ENCODE measurements at regions not wholly inside any gene's neighbourhood (a gene's known extent, or its start where the extent isn't known, plus 50 kb on each side); places are given as distances from the start of the nearest gene placed in this dataset.

GRCh38 chr13:76386321-76386720 lies 499.9 kb downstream of the KCTD12 start:
- DNase-seq (ENCODE audit: insufficient read length, low spot score) (no peak), FAIRE-seq (no peak)
- TF ChIP-seq POLR2AphosphoS5 (IDR thresholded peaks at IDR 0.05; ENCODE audit: low read depth, low read length), result no peak
- TF ChIP-seq POU2F2 (IDR thresholded peaks at IDR 0.05; ENCODE audit: low read depth, low read length), result no peak
- TF ChIP-seq POLR2A (IDR thresholded peaks at IDR 0.05; ENCODE audit: low read depth, low read length), result no peak
- no peak for TF ChIP-seq PAX5 (IDR thresholded peaks at IDR 0.05; ENCODE audit: insufficient read depth, low read length, severe bottlenecking)
- no peak for TF ChIP-seq SPI1 (IDR thresholded peaks at IDR 0.05; ENCODE audit: low read depth, low read length)
- TF ChIP-seq TAF1 (IDR thresholded peaks at IDR 0.05; ENCODE audit: low read depth, low read length), result no peak

DNA sequence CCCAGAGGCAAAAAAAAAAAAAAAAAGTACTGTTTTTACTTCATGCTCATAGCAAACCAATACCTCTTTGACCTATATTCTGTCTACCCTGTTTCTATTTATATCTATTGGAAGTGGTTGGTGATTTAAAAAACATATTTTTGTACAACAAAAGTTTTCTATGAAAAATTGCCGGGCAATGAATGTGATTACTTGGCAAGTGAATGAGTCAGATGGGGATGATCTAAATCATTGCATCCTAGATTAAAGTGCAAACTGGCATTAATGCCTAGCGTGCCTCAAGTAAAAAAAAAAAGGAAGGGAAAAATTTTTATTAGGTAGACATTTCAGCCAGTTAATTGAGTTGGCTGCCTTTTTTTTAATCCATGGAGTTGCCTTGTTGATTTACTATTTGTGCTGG lies 500.6 kb downstream of the KCTD12 start:
- TF ChIP-seq POLR2AphosphoS5 (IDR thresholded peaks at IDR 0.05; ENCODE audit: low read depth, low read length) (no peak), POLR2A (IDR thresholded peaks at IDR 0.05; ENCODE audit: low read depth, low read length) (no peak), TAF1 (IDR thresholded peaks at IDR 0.05; ENCODE audit: low read depth, low read length) (no peak)
- no peak for FAIRE-seq

DNA sequence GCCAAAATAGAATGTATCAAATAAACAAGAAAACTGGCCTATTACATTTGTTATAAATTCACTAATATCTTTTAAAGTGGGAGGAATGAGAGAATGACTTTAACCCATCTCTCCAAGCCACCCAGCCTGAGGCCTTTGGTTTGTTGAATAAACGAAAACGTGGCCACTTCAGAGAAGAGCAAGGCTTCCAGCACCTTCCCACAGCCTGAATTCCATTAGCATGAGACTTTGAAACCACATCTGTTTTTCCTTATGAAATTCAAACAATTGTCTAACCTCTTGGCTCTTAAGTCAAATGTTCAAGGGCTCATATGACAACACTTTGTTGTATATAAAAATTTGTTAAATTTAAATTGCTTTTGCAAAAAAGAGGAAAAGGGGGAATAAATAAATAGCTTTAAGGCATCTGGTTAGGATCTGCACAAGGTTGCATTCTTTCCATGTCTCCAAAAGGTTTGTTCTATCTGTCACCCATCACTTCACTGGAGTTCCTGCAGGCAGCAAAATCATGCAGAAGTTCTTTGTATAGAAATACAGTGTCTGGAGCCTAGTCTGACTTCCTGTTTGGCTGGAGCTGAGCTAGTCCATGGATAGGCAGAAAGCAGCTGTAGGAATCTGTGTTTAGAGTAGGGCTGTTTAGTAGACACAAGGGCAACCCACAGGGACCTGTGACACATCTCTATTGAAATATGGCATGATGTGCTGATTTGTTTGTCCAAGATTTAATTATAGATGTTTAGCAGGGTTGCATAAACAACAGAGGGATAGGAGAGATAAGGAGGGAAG lies 502.3 kb downstream of the KCTD12 start:
- DNase-seq (ENCODE audit: insufficient read length, low spot score) (no peak), FAIRE-seq (no peak)
- TF ChIP-seq POLR2AphosphoS5 (IDR thresholded peaks at IDR 0.05; ENCODE audit: low read depth, low read length), result no peak
- no peak for TF ChIP-seq POLR2A (IDR thresholded peaks at IDR 0.05; ENCODE audit: low read depth, low read length)
- no peak for TF ChIP-seq TAF1 (IDR thresholded peaks at IDR 0.05; ENCODE audit: low read depth, low read length)
- TF ChIP-seq SPI1 (IDR thresholded peaks at IDR 0.05; ENCODE audit: low read depth, low read length), result no peak
- no peak for TF ChIP-seq PAX5 (IDR thresholded peaks at IDR 0.05; ENCODE audit: insufficient read depth, low read length, severe bottlenecking)
- no peak for TF ChIP-seq POU2F2 (IDR thresholded peaks at IDR 0.05; ENCODE audit: low read depth, low read length)

More for the DNA sequence above, 500.6 kb downstream of the KCTD12 start:
- DNase-seq (ENCODE audit: insufficient read length, low spot score), result no peak

DNA sequence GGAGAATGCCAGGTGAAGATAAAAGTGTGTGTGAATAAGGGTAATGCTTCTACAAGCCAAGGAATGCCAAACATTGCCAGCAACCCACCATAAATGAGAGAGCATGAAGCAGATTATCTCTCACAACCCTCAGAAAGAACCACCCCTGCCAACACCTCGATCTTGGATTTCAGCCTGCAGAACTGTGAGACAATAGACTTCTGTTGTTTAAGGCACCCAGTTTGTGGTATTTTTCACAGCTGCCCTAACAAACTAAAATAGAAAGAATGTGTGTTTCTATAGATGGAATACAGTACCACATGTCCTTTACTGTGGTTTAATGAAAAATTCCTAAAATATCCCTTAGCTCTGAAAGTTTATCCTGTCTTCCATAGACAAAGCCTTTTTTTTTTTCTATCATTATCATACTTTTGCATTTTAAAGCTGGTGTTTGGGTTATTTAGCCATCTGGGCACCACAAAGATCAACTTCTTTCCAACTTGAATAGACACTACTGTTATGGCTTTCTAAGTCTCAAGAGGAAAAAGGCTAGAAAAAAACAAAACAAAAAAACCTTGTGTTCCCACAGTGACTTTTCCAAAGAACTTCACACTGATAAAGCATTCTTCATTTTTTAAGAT lies 505.6 kb downstream of the KCTD12 start:
- FAIRE-seq (no peak), DNase-seq (ENCODE audit: insufficient read length, low spot score) (no peak)
- no peak for TF ChIP-seq POU2F2 (IDR thresholded peaks at IDR 0.05; ENCODE audit: low read depth, low read length)
- TF ChIP-seq POLR2A (IDR thresholded peaks at IDR 0.05; ENCODE audit: low read depth, low read length), result no peak
- TF ChIP-seq TAF1 (IDR thresholded peaks at IDR 0.05; ENCODE audit: low read depth, low read length), result no peak
- TF ChIP-seq PAX5 (IDR thresholded peaks at IDR 0.05; ENCODE audit: insufficient read depth, low read length, severe bottlenecking), result no peak

DNA sequence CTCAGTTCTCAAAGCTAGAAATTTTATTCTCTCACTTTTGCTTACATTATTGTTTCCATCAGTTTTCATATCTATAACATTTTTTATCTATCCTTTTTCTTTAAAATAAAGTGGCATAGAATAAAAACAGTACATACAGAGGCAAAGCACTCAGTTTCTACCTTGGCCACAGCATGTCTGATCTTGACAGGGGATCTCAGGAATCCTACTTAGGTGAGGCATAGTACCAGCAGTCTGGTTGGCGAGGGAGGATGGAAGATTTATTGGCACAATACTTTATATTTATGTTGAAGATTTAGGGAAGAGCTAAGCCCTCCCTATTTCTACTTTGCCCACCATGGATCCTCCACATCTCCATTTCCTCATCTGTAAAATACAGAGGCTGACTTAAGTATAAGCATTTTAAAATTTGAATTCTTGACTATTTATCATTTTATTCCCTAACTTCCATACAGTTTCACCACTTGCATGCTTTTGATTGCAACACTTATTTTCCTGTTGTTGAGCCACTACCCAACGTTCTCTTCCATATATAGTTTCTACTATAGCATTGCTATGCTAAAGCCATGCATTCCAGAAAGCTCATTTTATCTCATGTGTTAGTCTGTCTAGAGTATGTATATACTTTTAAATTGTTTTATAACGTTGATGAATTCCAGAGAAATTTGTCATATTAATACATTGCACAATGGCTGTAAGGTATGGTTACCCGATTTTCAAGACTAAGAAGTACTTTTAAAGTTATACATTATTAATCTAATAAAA lies 506.7 kb downstream of the KCTD12 start:
- TF ChIP-seq TAF1 (IDR thresholded peaks at IDR 0.05; ENCODE audit: low read depth, low read length) (no peak), POLR2A (IDR thresholded peaks at IDR 0.05; ENCODE audit: low read depth, low read length) (no peak), POU2F2 (IDR thresholded peaks at IDR 0.05; ENCODE audit: low read depth, low read length) (no peak), PAX5 (IDR thresholded peaks at IDR 0.05; ENCODE audit: insufficient read depth, low read length, severe bottlenecking) (no peak), SPI1 (IDR thresholded peaks at IDR 0.05; ENCODE audit: low read depth, low read length) (no peak), POLR2AphosphoS5 (IDR thresholded peaks at IDR 0.05; ENCODE audit: low read depth, low read length) (no peak)
- DNase-seq (ENCODE audit: insufficient read length, low spot score), result no peak
- FAIRE-seq, result no peak

DNA sequence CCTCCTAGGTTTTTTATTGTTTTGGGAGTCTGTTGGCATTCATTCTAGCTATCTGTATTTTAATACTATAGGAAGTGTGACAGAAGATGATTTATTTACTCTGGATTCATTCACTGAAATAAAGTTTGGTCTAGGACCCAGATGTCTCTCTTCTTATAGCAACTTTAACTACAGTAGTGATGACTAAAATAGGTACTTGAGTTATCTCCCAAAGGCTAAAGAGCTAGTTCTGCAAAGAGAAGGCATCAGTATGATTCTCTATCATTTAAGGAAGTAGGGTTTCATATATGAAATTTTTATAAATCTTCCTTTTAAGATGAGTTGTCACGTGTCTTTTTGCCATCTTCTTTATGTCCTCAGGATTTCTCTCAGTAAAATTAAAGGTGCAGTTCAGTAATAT lies 507.4 kb downstream of the KCTD12 start:
- FAIRE-seq (no peak), DNase-seq (ENCODE audit: insufficient read length, low spot score) (no peak)
- TF ChIP-seq POLR2A (IDR thresholded peaks at IDR 0.05; ENCODE audit: low read depth, low read length) (no peak), PAX5 (IDR thresholded peaks at IDR 0.05; ENCODE audit: insufficient read depth, low read length, severe bottlenecking) (no peak), POU2F2 (IDR thresholded peaks at IDR 0.05; ENCODE audit: low read depth, low read length) (no peak), SPI1 (IDR thresholded peaks at IDR 0.05; ENCODE audit: low read depth, low read length) (no peak), POLR2AphosphoS5 (IDR thresholded peaks at IDR 0.05; ENCODE audit: low read depth, low read length) (no peak), TAF1 (IDR thresholded peaks at IDR 0.05; ENCODE audit: low read depth, low read length) (no peak)

GRCh38 chr13:76363682-76364289 lies 522.4 kb downstream of the KCTD12 start:
- TF ChIP-seq SPI1 (IDR thresholded peaks at IDR 0.05; ENCODE audit: low read depth, low read length) (no peak), POU2F2 (IDR thresholded peaks at IDR 0.05; ENCODE audit: low read depth, low read length) (no peak), TAF1 (IDR thresholded peaks at IDR 0.05; ENCODE audit: low read depth, low read length) (no peak), POLR2AphosphoS5 (IDR thresholded peaks at IDR 0.05; ENCODE audit: low read depth, low read length) (no peak), POLR2A (IDR thresholded peaks at IDR 0.05; ENCODE audit: low read depth, low read length) (no peak), PAX5 (IDR thresholded peaks at IDR 0.05; ENCODE audit: insufficient read depth, low read length, severe bottlenecking) (no peak)
- DNase-seq (ENCODE audit: insufficient read length, low spot score), result no peak

GRCh38 chr13:76361868-76362267 lies 524.3 kb downstream of the KCTD12 start:
- FAIRE-seq (no peak), DNase-seq (ENCODE audit: insufficient read length, low spot score) (no peak)
- TF ChIP-seq POLR2A (IDR thresholded peaks at IDR 0.05; ENCODE audit: low read depth, low read length) (no peak), TAF1 (IDR thresholded peaks at IDR 0.05; ENCODE audit: low read depth, low read length) (no peak), SPI1 (IDR thresholded peaks at IDR 0.05; ENCODE audit: low read depth, low read length) (no peak), POLR2AphosphoS5 (IDR thresholded peaks at IDR 0.05; ENCODE audit: low read depth, low read length) (no peak), PAX5 (IDR thresholded peaks at IDR 0.05; ENCODE audit: insufficient read depth, low read length, severe bottlenecking) (no peak), POU2F2 (IDR thresholded peaks at IDR 0.05; ENCODE audit: low read depth, low read length) (no peak)

More at GRCh38 chr13:76363682-76364289, 522.4 kb downstream of the KCTD12 start:
- no peak for FAIRE-seq
